MCF 10A (cell line): ENCODE measurements at regions not wholly inside any gene's neighbourhood (a gene's known extent, or its start where the extent isn't known, plus 50 kb on each side); places are given as distances from the start of the nearest gene placed in this dataset.
"Not testable (repeated sequence)": the region's sequence is repeated elsewhere in the genome, so short reads cannot be mapped to it uniquely, and the experiment has no call there.

ENCODE experiments used
- BruUV-seq: library from RNA; stranded (reverse); fragments of 400-500 nt; replicated peaks from 2 replicates; lab custom pipeline; 2021; lab: Mats Ljungman, UMichigan
- CTCF ChIA-PET: fragments of 300-600 bp; sonication (Branson Sonifier 250); formaldehyde crosslinking; extraction: SDS; loops from one replicate; lab custom pipeline; 2021; ENCODE audit warnings: antibody characterized with exemption, inconsistent platforms; lab: Yijun Ruan, JAX
- POLR2A ChIA-PET: fragments of 300-600, 350-650 bp; sonication (Branson Sonifier 250); formaldehyde crosslinking; extraction: SDS; loops from one replicate; lab custom pipeline; 2020; ENCODE audit warnings: antibody characterized with exemption, inconsistent platforms; lab: Yijun Ruan, JAX
- DNase-seq: peaks from one replicate; pipeline ENCODE4 v3.0.0-alpha.2; 2018; ENCODE audit not compliant: unreplicated experiment
- H3K27ac Mint-ChIP-seq: one replicate; pipeline ENCODE4 v1.8.0; 2022; ENCODE audit warnings: mild to moderate bottlenecking, low read depth, mixed read lengths; ENCODE audit not compliant: unreplicated experiment
- H3K27me3 Mint-ChIP-seq: one replicate; pipeline ENCODE4 v1.8.0; 2022; ENCODE audit warnings: mixed read lengths; ENCODE audit not compliant: insufficient read depth, unreplicated experiment
- H3K36me3 Mint-ChIP-seq: one replicate; pipeline ENCODE4 v1.8.0; 2022; ENCODE audit warnings: mild to moderate bottlenecking, moderate library complexity, mixed read lengths; ENCODE audit not compliant: insufficient read depth, unreplicated experiment
- H3K4me1 Mint-ChIP-seq: one replicate; pipeline ENCODE4 v1.8.0; 2022; ENCODE audit warnings: mixed read lengths; ENCODE audit not compliant: insufficient read depth, unreplicated experiment
- H3K4me3 Mint-ChIP-seq: one replicate; pipeline ENCODE4 v1.8.0; 2022; ENCODE audit warnings: mild to moderate bottlenecking, moderate library complexity, mixed read lengths; ENCODE audit not compliant: unreplicated experiment
- H3K9me3 Mint-ChIP-seq: one replicate; pipeline ENCODE4 v1.8.0; 2022; ENCODE audit warnings: mixed read lengths; ENCODE audit not compliant: unreplicated experiment
- intact Hi-C: fragments of 100-400 bp; cut with micrococcal nuclease; formaldehyde crosslinking; loops from 2 replicates; pipeline ENCODE4 v1.14.1; 2022
- TF ChIP-seq, protein P1 (sequence below): fragments of 200-600 bp; IDR thresholded peaks from one replicate; pipeline ENCODE4 v1.8.0; 2022; ENCODE audit warnings: antibody characterized with exemption, mild to moderate bottlenecking; ENCODE audit not compliant: unreplicated experiment

- Mint-ChIP-seq H3K27me3 (no peaks in the 10 kb centered on the region), H3K9me3 (peaks cover 5% of the 10 kb centered on the region), H3K27ac (no peak overlapping the region), H3K36me3 (no peaks in the 10 kb centered on the region), H3K4me3 (no peak overlapping the region), H3K4me1 (no peaks in the 10 kb centered on the region)
- DNase-seq, result no peak
- ChIA-PET CTCF (no interaction called here), POLR2A (no interaction called here)
- intact Hi-C loops, result no loop called here
- TF ChIP-seq, protein P1, sequence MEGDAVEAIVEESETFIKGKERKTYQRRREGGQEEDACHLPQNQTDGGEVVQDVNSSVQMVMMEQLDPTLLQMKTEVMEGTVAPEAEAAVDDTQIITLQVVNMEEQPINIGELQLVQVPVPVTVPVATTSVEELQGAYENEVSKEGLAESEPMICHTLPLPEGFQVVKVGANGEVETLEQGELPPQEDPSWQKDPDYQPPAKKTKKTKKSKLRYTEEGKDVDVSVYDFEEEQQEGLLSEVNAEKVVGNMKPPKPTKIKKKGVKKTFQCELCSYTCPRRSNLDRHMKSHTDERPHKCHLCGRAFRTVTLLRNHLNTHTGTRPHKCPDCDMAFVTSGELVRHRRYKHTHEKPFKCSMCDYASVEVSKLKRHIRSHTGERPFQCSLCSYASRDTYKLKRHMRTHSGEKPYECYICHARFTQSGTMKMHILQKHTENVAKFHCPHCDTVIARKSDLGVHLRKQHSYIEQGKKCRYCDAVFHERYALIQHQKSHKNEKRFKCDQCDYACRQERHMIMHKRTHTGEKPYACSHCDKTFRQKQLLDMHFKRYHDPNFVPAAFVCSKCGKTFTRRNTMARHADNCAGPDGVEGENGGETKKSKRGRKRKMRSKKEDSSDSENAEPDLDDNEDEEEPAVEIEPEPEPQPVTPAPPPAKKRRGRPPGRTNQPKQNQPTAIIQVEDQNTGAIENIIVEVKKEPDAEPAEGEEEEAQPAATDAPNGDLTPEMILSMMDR, result no peak
- no TSS peak for BruUV-seq
Measured at GRCh38 chr20:25991051-25991755, 294.6 kb upstream of the ZNF337 start.

GRCh38 chr20:25989686-25990085 lies 293.0 kb upstream of the ZNF337 start:
- H3K27me3 Mint-ChIP-seq, H3K36me3 Mint-ChIP-seq, BruUV-seq, H3K4me1 Mint-ChIP-seq, intact Hi-C loops, POLR2A ChIA-PET, CTCF ChIA-PET, H3K27ac Mint-ChIP-seq, H3K4me3 Mint-ChIP-seq, DNase-seq: not testable (repeated sequence)
- peaks cover 13% of the 10 kb centered on the region for H3K9me3 Mint-ChIP-seq

- TF ChIP-seq, protein P1, result no peak
- Mint-ChIP-seq H3K27ac (no peak overlapping the region), H3K36me3 (no peaks in the 10 kb centered on the region), H3K4me1 (no peaks in the 10 kb centered on the region), H3K27me3 (no peaks in the 10 kb centered on the region), H3K4me3 (no peak overlapping the region), H3K9me3 (peaks cover 13% of the 10 kb centered on the region)
- ChIA-PET CTCF (no interaction called here), POLR2A (no interaction called here)
- BruUV-seq, result no TSS peak
- intact Hi-C loops, result no loop called here
- DNase-seq, result no peak
Measured at GRCh38 chr20:25989196-25989595, 292.5 kb upstream of the ZNF337 start.

GRCh38 chr20:25987928-25988560 lies 291.4 kb upstream of the ZNF337 start:
- H3K27ac Mint-ChIP-seq, POLR2A ChIA-PET, DNase-seq, H3K27me3 Mint-ChIP-seq, H3K4me1 Mint-ChIP-seq, H3K36me3 Mint-ChIP-seq, H3K4me3 Mint-ChIP-seq, BruUV-seq, intact Hi-C loops: not testable (repeated sequence)
- peaks cover 13% of the 10 kb centered on the region for H3K9me3 Mint-ChIP-seq
- CTCF ChIA-PET, result interaction anchor here (0.6 kb wide), 1 partner anchor 108 kb away, joined by 3 read pairs; no protein-coding TSS in a partner anchor

- Mint-ChIP-seq H3K4me3 (no peak overlapping the region), H3K9me3 (peaks cover 13% of the 10 kb centered on the region), H3K27ac (no peak overlapping the region), H3K36me3 (no peaks in the 10 kb centered on the region), H3K4me1 (no peaks in the 10 kb centered on the region), H3K27me3 (no peaks in the 10 kb centered on the region)
- DNase-seq, result no peak
- ChIA-PET POLR2A (no interaction called here), CTCF (no interaction called here)
- TF ChIP-seq, protein P1, result no peak
- BruUV-seq, result no TSS peak
- intact Hi-C loops, result no loop called here
Measured at GRCh38 chr20:25987073-25987927, 290.6 kb upstream of the ZNF337 start.
